ENCODE measurements at regions not wholly inside any gene's neighbourhood (a gene's known extent, or its start where the extent isn't known, plus 50 kb on each side); places are given as distances from the start of the nearest gene placed in this dataset.

- Histone ChIP-seq H3K27me3 (ENCODE audit: control insufficient read depth, insufficient read depth, low read length) (peaks cover 14% of the 10 kb centered on the region), H3K4me3 (ENCODE audit: low read depth, low read length) (no peak overlapping the region), H3K36me3 (ENCODE audit: control insufficient read depth, insufficient read depth, low read length) (no peaks in the 10 kb centered on the region)
- TF ChIP-seq CTCF (IDR thresholded peaks at IDR 0.05; ENCODE audit: insufficient read depth, low read length, poor library complexity, severe bottlenecking) = no peak
- no peak for DNase-seq (ENCODE audit: low read depth)
Observed at GRCh38 chr10:128541926-128542475, 415.8 kb upstream of the MKI67 start.

- no peak for DNase-seq (ENCODE audit: low read depth)
- no peak for TF ChIP-seq CTCF (IDR thresholded peaks at IDR 0.05; ENCODE audit: insufficient read depth, low read length, poor library complexity, severe bottlenecking)
- Histone ChIP-seq H3K4me3 (ENCODE audit: low read depth, low read length) (no peak overlapping the region), H3K27me3 (ENCODE audit: control insufficient read depth, insufficient read depth, low read length) (peaks cover 14% of the 10 kb centered on the region), H3K36me3 (ENCODE audit: control insufficient read depth, insufficient read depth, low read length) (no peaks in the 10 kb centered on the region)
Observed at GRCh38 chr10:128542659-128543058, 416.4 kb upstream of the MKI67 start.

GRCh38 chr10:128543151-128543550 is 416.9 kb upstream of the MKI67 start:
- TF ChIP-seq CTCF (IDR thresholded peaks at IDR 0.05; ENCODE audit: insufficient read depth, low read length, poor library complexity, severe bottlenecking) = no peak
- Histone ChIP-seq H3K36me3 (ENCODE audit: control insufficient read depth, insufficient read depth, low read length) (no peaks in the 10 kb centered on the region), H3K4me3 (ENCODE audit: low read depth, low read length) (no peak overlapping the region), H3K27me3 (ENCODE audit: control insufficient read depth, insufficient read depth, low read length) (peaks cover 14% of the 10 kb centered on the region)
- DNase-seq (ENCODE audit: low read depth) = no peak

GRCh38 chr10:128545216-128545615 is 419.0 kb upstream of the MKI67 start:
- no peak for DNase-seq (ENCODE audit: low read depth)
- no peak for TF ChIP-seq CTCF (IDR thresholded peaks at IDR 0.05; ENCODE audit: insufficient read depth, low read length, poor library complexity, severe bottlenecking)
- Histone ChIP-seq H3K27me3 (ENCODE audit: control insufficient read depth, insufficient read depth, low read length) (peaks cover 12% of the 10 kb centered on the region), H3K4me3 (ENCODE audit: low read depth, low read length) (no peak overlapping the region), H3K36me3 (ENCODE audit: control insufficient read depth, insufficient read depth, low read length) (no peaks in the 10 kb centered on the region)

- no peak overlapping the region for H3K4me3 ChIP-seq (ENCODE audit: low read depth, low read length)
- DNase-seq (ENCODE audit: low read depth) = no peak
- no peak for TF ChIP-seq CTCF (IDR thresholded peaks at IDR 0.05; ENCODE audit: insufficient read depth, low read length, poor library complexity, severe bottlenecking)
- H3K36me3 ChIP-seq (ENCODE audit: control insufficient read depth, insufficient read depth, low read length) = no peaks in the 10 kb centered on the region
- peaks cover under 1% of the 10 kb centered on the region for H3K27me3 ChIP-seq (ENCODE audit: control insufficient read depth, insufficient read depth, low read length)
Observed at GRCh38 chr10:128546651-128547165, 420.5 kb upstream of the MKI67 start.

- Histone ChIP-seq H3K36me3 (ENCODE audit: control insufficient read depth, insufficient read depth, low read length) (no peaks in the 10 kb centered on the region), H3K27me3 (ENCODE audit: control insufficient read depth, insufficient read depth, low read length) (no peaks in the 10 kb centered on the region), H3K4me3 (ENCODE audit: low read depth, low read length) (no peak overlapping the region)
- TF ChIP-seq CTCF (IDR thresholded peaks at IDR 0.05; ENCODE audit: insufficient read depth, low read length, poor library complexity, severe bottlenecking) = no peak
- DNase-seq (ENCODE audit: low read depth) = no peak
Observed at GRCh38 chr10:128549101-128549608, 422.9 kb upstream of the MKI67 start.

Measured in kidney epithelial cell (primary cell).